SKM-1 treated with dmso at 0.1 percent for 144 hours (cell line): ENCODE measurements at regions not wholly inside any gene's neighbourhood (a gene's known extent, or its start where the extent isn't known, plus 50 kb on each side); places are given as distances from the start of the nearest gene placed in this dataset.
A peak's percentile ranks its signal among the peaks of the same experiment; 100 is the strongest.
"Not testable (repeated sequence)": the region's sequence is repeated elsewhere in the genome, so short reads cannot be mapped to it uniquely, and the experiment has no call there.

Experiments used
- DNase-seq: peaks from one replicate; lab custom pipeline; 2025; ENCODE audit not compliant: unreplicated experiment; lab: John Stamatoyannopoulos, UW

- no peak for DNase-seq
Observed at GRCh38 chr5:124552526-124552925, 193.9 kb downstream of the ZNF608 start.

GRCh38 chr5:124551939-124552279 is 194.5 kb downstream of the ZNF608 start:
- DNase-seq, result no peak

- DNase-seq, result no peak
Observed at GRCh38 chr5:124550731-124551130, 195.7 kb downstream of the ZNF608 start.

GRCh38 chr5:124549891-124550436 is 196.5 kb downstream of the ZNF608 start:
- DNase-seq, result no peak

DNA sequence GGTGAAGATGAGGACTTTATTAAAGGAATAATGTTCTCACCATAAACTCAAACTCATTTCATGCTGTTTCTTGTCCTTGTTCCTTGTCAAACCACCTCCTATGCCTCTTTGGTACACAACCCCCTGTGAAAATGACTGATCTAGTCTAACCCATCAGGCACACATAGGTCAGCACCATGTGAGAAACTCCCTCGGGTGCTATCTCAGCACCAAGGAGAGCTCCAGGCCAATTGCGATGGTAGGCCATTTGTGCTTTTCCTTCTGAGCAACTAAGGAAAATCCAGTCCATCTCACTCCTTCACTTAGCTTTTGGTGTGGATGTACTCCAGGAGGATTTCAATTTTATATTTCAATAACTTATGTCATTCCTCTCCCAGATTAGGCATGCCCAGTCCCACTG is 199.8 kb downstream of the ZNF608 start:
- DNase-seq, result no peak

GRCh38 chr5:124544366-124545055 is 201.9 kb downstream of the ZNF608 start:
- DNase-seq, result no peak

DNA sequence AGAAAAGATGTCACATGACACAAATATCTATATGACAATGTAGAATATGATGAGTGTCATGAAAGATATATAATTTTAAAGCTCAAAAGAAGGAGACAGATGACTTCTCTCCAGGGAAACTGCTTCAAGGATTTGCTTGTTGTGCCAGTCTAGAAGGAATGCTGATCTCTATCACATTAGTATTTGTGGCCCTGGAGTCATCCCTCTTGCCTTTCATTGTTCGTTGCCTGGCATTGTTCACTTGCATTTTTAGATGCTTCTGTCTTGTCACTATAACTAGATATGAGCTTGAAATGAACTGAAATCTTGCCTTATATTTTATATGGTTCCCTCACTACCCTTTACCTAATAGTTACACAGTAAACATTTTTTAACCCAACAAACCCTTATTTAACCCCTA is 207.5 kb downstream of the ZNF608 start:
- DNase-seq, result no peak

DNA sequence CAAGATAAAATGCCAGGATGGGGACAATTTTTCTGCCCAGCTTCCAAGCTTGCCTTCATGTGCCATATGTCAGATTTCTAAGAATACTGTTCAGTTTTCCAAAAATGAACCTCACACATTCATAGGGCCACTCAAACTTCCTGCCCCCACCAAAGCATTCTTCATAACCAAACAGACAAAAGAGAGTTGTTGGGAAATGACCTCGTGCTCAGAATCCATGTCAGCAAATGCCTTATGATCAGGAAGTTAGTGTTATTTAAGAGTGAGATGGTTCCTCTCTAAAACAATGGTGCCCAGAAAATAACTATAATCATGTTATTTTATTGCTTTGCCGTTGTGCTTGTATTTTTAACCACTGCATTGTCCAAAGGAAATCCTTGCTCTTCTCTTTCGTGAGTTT is 208.2 kb downstream of the ZNF608 start:
- no peak for DNase-seq

DNA sequence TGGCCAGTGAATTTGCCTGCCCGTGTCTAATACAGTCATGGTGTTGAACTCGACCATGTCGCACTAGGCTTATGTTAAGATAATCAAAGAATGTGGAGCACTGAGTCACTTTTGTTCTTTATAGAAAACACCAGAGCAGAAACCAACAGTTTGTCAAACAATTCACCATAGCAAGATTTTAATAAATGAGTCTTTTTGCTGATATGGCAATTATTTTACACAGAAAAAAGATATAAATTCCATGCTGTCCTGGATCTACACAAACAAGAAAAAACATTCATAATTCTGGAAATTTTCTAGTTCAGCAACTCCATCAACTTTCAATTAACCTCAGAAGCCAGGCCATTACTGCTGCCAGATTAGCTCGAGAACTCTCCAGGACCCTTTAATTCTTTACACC is 208.9 kb downstream of the ZNF608 start:
- DNase-seq, result no peak

DNA sequence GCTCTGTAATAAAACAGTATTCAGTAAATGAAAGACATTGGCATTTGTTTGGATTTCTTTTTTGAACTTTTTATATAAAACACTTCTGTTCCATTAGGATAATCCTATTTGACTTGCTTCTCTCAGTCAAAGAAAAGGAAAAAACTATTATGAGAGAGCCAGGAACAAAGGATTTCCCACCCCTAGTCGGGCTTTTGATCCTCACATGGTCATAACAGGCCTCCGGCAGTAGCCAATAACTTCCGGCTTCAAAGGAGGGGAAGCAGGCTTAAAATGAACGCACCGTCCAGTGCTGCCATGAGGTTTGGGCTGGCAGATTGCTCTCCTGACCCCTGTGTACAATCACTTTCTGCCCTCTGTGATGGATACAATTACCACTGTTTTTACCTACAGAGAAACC is 209.3 kb downstream of the ZNF608 start:
- no peak for DNase-seq

DNA sequence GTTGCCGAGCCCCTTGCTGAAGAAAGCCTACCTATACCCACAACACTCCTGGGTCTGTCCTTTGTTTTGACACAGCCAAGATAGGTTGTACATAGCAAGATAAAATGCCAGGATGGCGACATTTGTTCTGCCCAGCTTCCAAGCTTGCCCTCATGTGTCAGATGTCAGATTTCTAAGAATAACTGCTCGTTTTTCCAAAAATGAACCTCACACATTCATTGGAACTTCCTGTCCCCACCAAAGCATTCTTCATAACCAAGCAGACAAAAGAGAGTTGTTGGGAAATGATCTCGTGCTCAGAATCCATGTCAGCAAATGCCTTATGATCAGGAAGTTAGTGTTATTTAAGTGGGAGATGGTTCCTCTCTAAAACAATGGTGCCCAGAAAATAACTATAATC is 210.1 kb downstream of the ZNF608 start:
- DNase-seq, result no peak

DNA sequence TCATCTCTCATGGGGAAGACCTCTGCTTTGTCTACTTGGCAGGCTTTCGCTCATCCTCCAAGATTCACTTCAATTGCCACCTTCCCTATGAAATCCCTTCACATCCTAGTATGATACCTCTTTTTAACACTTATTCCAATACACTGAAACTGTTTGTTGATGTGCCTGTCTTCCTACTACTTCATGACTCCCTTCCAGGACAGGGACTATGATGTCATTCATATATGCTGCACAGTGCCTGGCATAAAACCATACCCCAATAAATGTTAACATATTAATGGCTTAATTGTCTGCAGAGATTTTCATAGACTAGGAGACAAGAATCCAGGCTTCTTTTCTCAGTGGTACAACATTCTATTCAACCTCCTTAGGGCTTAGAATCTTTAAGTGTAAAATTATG is 215.5 kb downstream of the ZNF608 start:
- DNase-seq, result no peak

GRCh38 chr5:124528838-124529237 is 217.6 kb downstream of the ZNF608 start:
- DNase-seq, result no peak

DNA sequence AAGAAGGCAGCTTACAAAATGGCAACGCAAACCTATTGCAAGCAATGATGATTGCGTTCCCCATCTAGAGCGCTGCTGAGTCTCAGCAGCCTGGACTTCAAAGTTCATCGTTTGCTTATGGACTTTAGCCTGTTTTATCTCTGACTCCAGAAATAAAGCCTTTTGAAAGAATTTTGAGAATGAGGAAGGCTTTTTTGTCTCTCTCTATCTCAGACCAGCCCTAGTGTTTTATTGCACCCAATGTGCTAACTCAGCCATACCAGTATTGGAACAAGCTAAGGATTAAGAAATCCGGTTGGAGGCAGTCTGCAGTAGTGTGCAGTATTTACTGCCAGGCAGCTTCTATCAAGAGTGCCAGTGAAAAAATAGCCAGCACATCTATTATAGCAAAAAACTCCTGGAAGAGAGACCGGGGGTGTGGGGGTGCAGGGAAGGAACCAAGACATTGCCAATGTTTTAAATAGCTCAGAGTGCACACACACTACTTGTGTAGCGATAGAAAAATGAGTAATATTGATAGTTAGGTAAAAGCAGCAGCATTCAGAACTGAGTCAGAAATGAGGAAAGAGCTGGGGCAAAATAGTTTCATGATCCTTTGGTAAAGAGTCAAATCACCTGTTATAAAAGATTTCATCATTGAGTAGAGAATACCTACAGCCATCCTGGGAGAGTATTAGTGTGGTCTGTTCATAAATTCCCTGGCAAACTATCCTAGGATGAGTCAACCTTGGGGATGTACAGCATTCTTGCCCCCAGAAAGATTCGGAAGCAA is 219.0 kb downstream of the ZNF608 start:
- DNase-seq, result no peak

DNA sequence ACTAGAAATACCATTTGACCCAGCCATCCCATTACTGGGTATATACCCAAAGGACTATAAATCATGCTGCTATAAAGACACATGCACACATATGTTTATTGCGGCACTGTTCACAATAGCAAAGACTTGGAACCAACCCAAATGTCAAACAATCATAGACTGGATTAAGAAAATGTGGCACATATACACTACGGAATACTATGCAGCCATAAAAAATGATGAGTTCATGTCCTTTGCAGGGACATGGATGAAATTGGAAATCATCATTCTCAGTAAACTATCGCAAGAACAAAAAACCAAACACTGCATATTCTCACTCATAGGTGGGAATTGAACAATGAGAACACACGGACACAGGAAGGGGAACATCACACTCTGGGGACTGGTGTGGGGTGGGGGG is 220.4 kb downstream of the ZNF608 start:
- not testable (repeated sequence) for DNase-seq

GRCh38 chr5:124524552-124525232 is 221.7 kb downstream of the ZNF608 start:
- DNase-seq, result peak; percentile 0

- DNase-seq, result no peak
Observed at GRCh38 chr5:124523897-124524296, 222.5 kb downstream of the ZNF608 start.

DNA sequence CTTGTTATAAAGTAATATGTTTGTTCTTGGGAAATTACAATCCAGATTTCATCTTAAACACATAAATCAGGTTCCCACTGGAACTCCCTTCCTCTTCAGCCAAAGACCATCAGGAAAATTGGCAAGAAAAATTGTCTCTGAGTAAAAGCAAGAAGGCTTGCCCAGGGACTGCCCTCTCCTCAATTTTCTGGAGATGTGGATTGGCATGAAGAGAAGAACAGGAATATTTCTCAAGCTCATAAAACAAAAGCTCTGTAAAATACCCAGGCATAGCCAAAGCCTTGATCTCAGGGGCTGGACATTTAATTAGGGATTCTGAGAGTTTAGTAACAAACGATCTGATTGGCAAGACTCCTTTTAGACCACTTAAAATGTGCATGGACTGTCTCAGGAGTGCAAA is 223.4 kb downstream of the ZNF608 start:
- no peak for DNase-seq

DNA sequence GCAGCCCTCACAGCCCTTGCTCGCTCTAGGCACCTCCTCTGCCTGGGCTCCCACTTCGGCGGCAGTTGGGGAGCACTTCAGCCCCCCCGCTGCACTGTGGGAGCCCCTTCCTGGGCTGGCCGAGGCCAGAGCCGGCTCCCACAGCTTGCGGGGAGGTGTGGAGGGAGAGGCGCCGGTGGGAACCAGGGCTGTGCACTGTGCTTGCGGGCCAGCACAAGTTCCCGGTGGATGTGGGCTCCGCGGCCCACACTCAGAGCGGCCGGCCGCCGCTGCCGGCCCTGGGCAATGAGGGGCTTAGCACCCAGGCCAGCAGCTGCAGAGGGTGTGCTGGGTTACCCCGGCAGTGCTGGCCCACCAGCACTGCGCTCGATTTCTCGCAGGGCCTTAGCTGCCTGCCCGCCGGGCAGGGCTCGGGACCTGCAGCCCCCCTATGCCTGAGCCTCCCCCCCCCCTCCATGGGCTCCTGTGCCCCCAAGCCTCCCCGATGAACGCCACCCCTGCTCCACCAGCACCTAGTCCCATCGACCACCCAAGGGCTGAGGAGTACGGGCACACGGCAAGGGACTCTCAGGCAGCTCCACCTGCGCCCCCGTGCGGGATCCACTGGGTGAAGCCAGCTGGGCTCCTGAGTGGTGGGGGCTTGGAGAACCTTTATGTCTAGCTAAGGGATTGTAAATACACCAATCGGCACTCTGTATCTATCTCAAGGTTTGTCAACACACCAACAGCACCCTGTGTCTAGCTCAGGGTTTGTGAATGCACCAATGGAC is 224.8 kb downstream of the ZNF608 start:
- no peak for DNase-seq

GRCh38 chr5:124519396-124519795 is 227.0 kb downstream of the ZNF608 start:
- no peak for DNase-seq

- DNase-seq, result no peak
Observed at GRCh38 chr5:124516567-124516966, 229.9 kb downstream of the ZNF608 start.
